Thyroid gland (tissue), 4 donors: ENCODE measurements at regions not wholly inside any gene's neighbourhood (a gene's known extent, or its start where the extent isn't known, plus 50 kb on each side); places are given as distances from the start of the nearest gene placed in this dataset.

Experiments used
- POLR2A ChIP-seq, 2 donors: fragments of 450-650 bp; IDR thresholded peaks; one replicate each; pipeline ENCODE4 v1.6.1; 2017; ENCODE audit warnings: antibody characterized with exemption in 2 of 2, mild to moderate bottlenecking in 2 of 2, moderate library complexity in 1 of 2
- TF ChIP-seq, protein P1 (sequence below), 6 experiments: fragments of 200-600 bp in 3 of 6; fragments of 450-650 bp in 3 of 6; sonication (generic) in 3 of 6; IDR thresholded peaks; one replicate each; pipeline ENCODE4 v1.5.1; 2016 to 2019; ENCODE audit warnings: antibody characterized with exemption in 6 of 6, mild to moderate bottlenecking in 2 of 6, inconsistent platforms in 1 of 6, moderate library complexity in 1 of 6

DNA sequence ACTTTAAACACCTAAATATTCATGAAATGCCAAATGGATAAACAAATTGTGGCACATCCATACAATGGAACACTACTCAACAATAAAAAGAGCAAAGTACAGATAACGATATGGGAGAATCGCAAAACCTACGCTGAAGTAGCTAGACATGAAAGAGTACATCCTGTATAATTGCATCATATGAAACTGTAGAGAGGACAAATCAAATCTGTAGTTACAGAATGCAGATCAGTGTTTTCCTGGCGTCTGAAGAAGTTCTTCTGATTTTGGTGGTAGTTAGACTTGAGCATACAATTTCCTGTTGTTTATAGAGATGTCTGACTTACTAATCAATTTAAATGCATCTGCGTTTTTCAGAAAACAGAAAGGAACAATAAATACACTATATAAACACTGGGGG is 394.4 kb downstream of the SOCS6 start:
- TF ChIP-seq, protein P1, sequence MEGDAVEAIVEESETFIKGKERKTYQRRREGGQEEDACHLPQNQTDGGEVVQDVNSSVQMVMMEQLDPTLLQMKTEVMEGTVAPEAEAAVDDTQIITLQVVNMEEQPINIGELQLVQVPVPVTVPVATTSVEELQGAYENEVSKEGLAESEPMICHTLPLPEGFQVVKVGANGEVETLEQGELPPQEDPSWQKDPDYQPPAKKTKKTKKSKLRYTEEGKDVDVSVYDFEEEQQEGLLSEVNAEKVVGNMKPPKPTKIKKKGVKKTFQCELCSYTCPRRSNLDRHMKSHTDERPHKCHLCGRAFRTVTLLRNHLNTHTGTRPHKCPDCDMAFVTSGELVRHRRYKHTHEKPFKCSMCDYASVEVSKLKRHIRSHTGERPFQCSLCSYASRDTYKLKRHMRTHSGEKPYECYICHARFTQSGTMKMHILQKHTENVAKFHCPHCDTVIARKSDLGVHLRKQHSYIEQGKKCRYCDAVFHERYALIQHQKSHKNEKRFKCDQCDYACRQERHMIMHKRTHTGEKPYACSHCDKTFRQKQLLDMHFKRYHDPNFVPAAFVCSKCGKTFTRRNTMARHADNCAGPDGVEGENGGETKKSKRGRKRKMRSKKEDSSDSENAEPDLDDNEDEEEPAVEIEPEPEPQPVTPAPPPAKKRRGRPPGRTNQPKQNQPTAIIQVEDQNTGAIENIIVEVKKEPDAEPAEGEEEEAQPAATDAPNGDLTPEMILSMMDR (IDR thresholded peaks at IDR 0.05), result no peak
- no peak for TF ChIP-seq POLR2A (IDR thresholded peaks at IDR 0.05)
